GM19238 (cell line): ENCODE measurements at regions not wholly inside any gene's neighbourhood (a gene's known extent, or its start where the extent isn't known, plus 50 kb on each side); places are given as distances from the start of the nearest gene placed in this dataset.

Experiments
- DNase-seq: peaks from one replicate; pipeline ENCODE4 v3.0.0; 2011; ENCODE audit warnings: low spot score; ENCODE audit not compliant: insufficient read length

DNA sequence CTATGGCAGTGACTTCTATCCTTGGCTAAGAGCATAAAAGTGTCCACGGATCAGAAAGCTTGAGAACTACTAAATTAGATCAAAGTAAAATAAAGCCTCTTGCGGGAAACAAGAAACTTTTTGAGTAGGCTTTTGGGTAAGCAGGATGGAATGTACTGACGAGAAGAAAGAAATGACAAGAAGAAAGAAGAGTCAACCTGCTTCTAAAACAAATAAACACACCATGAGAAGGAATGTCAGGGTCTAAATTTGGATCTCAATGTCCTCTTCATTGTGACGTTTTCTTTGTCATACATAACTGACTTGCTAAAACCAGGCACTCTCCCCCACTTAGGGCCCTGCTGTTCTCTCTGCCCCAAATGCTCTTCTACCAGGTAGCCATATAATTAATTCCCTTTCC is 290.1 kb upstream of the PTGER4 start:
- DNase-seq: no peak

DNA sequence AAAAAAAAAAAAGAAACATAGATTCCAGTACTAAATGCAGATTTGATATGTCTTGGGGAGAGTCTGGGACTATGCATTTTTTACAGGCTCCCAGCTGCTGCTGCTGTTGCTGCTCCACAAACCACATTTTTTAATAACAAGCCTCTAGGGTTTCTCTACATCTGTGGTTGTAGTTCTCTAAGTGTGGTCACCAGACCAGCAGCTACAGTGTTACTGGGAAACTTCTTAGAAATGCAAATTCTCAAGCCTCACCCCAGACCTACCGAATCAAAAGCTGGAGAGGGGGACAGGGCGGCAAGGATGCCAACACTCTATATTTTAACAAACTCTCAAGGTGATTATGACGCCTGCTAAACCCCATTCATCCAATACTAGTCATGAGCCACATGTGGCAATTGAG is 293.4 kb upstream of the PTGER4 start:
- no peak for DNase-seq

DNA sequence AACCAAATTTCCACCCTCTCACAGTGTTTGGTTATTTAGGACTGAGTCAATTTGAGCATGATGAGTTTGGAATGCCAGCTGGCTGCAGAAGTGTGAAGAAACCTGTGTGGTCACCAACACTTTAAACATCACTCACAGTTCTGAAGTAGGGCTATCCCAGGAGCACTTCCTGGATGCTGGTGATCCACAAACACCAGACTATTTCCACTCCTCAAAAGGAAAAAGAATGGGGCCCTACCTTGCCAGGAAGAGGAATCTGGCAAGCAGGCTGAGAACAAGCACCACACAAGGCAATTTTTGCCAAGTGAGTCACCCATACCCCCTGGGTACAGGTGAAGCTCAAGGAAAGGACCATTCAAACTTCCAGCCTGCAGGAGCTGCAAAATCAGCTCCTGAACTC is 294.2 kb upstream of the PTGER4 start:
- DNase-seq: no peak

GRCh38 chr5:40384782-40385390 is 294.8 kb upstream of the PTGER4 start:
- DNase-seq: no peak

DNA sequence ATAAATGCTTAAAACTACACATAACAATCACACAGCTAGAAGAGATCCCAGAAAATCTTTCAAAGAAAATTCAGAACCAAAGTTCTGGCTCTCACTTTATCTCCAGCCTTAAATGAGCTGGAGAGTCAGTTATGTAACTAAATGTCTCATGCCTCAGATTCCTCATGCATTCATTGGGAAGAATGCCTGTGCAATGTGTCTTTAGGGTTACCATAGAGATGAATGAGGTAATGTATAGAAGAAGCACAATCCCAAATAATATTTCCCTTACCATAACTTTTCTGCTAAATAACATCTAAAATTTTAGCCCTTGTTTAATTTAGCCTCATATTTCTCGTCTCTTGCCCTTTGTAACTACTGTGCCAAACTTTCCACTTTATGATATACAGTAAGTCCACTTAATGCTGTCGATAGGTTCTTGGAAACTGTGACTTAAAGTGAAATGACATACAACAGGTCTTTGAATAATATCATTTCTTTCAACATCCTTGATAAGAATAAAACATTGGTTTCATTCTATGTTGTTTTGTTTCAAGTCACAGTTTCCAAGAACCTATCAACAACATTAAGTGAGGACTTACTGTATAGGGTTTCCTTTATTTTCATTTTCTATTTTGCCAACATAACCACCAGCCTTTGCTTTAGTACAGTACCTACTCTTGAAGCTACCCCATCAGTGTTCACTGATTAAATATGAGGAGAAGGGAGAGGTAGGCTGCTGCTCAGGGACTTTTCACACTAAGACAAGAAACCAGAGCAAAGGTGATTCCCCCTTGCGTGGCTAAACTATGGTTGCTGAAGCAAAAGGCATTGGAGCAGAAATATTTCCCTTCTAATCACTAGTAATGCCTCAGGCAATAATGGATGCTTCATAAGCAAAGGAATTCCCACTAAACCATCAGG is 295.7 kb upstream of the PTGER4 start:
- DNase-seq: no peak

DNA sequence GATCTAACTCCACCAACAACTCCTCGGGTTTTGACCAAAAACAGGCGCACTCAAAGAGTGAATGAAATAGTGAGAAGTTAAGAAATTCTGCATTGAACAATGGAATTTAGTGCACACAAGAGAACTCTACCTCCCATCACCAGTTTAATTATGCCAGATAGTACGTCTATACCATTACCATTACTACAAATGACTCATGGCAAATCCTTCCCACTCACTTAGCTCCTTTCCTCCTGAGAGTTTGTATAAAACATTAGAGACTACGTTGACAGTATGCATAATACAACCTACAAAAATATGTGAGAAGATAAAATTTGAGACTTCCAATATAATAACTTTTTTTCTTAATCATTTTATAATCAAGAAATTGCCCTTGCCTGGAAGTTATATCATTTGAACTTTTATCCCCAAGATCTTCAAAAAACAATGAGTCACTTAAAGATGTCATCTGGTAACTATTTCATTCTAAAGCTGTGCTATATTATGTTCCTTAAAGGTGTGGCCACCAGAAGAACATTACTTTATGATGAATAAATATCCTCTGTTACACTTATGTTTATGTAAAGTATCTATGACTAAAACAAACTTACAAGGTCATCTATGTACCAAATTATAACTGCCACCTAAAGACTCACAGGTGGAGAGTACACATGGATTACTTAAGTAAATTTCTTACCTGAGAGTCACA is 297.9 kb upstream of the PTGER4 start:
- no peak for DNase-seq

DNA sequence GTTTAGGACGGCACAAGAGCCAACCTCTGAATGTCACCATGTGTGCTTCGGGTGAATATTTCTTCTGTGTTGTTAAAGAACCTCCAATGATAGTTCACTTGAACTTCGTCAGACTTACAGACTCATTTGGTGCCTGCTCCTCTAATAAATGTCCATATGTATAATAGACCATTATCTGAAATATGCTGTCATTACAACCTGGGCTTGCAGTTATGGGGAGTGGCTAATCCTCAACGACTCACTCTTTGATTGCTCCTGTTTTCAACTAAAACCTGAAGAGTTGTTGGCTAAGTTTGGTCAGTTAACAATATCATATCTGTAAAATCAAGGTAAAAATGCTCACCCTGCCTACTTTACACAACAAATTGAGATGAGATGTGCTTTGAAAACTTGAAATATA is 298.7 kb upstream of the PTGER4 start:
- DNase-seq: no peak

GRCh38 chr5:40378396-40379177 is 301.1 kb upstream of the PTGER4 start:
- DNase-seq: no peak

GRCh38 chr5:40376566-40376965 is 303.1 kb upstream of the PTGER4 start:
- DNase-seq: no peak

- no peak for DNase-seq
Observed at GRCh38 chr5:40374853-40375252, 304.9 kb upstream of the PTGER4 start.

DNA sequence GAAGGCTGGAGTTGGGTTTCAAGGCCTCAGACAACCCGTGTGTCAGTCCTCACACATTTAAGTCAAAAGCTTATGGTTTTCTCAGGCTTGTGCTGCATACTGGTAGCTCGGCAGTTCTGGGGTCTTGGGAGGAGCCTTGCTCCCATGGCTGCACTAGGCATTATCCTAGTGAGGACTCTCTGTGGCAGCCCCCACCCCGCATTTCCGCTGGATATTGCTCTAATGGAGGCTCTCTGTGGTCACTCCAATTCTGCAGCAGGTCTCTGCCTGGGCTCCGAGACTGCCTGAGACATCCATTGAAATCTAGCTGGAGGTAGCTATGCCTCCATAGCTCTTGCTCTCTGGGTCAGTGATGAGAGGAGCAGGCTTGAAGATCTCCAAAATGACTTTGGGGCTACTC is 311.5 kb upstream of the PTGER4 start:
- no peak for DNase-seq

GRCh38 chr5:40367255-40367654 is 312.5 kb upstream of the PTGER4 start:
- no peak for DNase-seq

DNA sequence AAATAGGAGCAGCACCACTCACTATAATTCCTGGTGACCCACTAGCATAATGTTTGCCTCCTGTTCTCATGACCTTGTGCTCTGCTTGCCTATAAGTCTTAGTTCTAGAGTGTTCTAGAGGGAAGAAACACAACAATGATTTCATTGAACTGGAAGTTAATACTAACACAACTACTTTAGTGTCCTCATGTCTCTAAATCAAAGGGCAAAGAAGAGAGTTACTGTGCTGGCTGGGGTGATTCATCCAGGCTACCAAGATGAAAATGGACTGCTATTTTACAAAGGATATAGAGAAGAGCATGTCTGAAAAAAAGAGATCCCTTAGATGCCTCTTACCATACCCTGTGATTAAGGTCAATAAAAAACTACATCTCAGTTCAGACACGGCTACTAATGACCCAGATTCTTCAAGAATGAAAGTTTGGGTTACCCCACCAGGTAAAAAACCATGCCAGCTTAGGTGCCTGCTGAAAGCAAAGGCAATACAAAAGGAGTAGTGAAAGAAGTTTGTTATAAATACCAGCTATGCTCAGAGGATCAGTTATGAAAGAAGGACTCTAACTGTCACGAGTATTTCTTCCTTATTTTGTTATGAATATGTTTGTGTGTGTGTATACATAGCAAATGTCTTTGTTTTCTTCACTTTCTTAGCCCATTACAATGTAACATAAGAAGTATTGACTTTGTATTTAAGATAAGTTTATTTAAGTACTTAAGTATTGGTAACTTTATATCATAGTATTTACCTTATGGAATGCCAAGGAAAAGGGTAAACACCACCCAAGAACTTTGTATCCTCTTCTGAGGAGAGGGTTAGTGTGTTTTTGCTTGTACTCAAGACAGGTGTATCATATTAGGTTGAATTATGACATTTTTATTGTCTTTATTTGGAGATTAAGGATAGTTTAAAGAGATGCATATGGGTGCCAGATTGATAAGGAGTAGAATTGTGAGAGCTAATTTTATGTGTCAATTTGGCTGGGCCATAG is 314.1 kb upstream of the PTGER4 start:
- no peak for DNase-seq

- no peak for DNase-seq
Observed at GRCh38 chr5:40364441-40364840, 315.3 kb upstream of the PTGER4 start.

DNA sequence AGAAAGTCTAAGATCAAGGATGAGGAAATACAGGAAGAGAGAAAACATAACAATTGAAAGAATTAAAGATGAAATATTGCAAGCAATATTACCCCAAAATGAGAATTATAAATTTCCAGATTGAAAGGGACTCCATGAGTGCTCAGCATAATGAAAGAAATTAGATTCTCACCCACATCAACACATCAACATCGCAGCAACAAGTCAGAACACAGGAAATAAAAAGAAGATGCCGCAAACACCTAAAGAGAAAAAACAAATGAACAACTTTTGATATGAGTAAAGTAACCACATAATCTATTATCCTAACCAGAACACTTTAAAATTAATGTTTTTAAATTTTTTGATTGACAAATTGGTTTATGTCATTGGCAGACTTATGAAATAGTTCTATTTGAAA is 318.3 kb upstream of the PTGER4 start:
- no peak for DNase-seq

DNA sequence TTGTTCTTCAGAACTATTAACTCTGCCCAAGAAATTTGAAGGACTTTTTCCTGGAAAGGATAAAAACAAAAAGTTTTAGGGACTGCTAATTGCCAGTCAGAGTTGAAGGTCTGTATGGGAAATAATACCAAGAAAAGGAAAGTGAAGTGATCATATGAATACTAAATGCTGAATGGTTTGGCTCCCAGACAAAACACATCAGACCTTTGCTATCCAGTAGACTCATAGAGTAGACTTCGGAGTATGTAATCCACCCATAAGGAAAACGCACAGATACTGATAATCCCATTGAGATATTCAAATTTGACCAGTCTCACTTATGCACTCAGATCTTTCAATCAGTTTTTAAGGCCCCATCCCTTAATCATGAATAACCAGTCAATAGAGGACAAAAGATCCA is 319.0 kb upstream of the PTGER4 start:
- DNase-seq: no peak

DNA sequence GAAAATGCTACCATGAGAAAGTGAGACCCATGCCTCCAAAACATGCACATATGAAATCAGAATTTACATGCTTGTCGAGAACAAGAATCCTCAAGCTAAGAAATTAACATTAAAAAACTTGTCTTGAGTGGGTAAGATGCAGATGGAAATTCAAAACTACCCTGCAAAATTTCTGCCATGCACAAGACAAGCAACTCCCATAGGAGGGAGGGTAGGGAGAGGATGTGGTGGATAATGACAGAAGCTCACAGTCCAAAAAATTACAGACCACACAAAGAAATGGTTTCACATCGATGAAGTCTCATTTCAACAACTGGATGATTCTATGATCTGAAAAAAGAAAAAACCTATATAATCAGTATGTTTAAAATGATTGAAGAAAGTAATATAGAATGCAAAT is 319.9 kb upstream of the PTGER4 start:
- no peak for DNase-seq

DNA sequence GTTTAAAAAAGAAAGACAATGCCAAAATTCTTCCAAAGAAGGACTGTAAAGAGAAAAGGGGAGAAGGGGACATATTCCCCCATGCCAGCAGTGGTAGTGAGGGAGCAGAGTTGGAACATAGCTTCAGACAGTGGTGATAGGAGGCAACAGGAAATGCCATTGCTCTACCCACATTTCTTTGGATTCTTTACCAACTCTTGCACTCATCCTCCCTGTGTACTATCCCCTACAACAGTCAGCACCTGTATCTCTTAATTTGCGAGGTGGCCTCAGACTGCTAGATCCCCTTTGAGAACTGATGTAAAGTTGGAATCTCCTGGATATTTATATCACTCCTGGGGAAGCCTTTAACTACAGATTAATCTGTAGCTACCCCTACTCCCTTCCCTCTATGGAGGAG is 320.6 kb upstream of the PTGER4 start:
- no peak for DNase-seq

- no peak for DNase-seq
Observed at GRCh38 chr5:40356248-40356647, 323.5 kb upstream of the PTGER4 start.

DNA sequence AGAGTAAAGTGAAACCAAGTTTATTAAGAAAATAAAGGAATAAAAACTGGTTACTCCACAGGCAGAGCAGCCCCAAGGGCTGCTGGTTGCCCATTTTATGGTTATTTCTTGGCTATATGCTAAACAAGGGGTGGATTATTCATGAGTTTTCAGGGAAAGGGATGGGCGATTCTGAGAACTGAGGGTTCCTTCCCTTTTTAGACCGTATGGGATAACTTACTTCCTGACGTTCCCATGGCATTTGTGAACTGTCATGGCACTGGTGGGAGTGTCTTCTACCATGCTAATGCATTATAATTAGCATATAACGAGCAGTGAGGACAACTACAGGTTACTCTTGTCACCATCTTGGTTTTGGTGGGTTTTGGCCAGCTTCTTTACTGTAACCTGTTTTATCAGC is 323.9 kb upstream of the PTGER4 start:
- no peak for DNase-seq
